SU-DHL-6 (cell line): ENCODE measurements at regions not wholly inside any gene's neighbourhood (a gene's known extent, or its start where the extent isn't known, plus 50 kb on each side); places are given as distances from the start of the nearest gene placed in this dataset.

Source experiments
- H2AFZ ChIP-seq: fragments of 200-600 bp; sonication (generic); 2 replicates; pipeline ENCODE4 v1.6.1; 2014; ENCODE audit warnings: low read depth, mild to moderate bottlenecking, moderate library complexity, mixed read lengths, antibody characterized with exemption, low read length; ENCODE audit not compliant: severe bottlenecking
- H3F3A ChIP-seq: fragments of 200-600 bp; shearing (Covaris generic); 2 replicates; pipeline ENCODE4 v1.6.0; 2016; ENCODE audit warnings: antibody characterized with exemption, mild to moderate bottlenecking; ENCODE audit not compliant: insufficient read depth
- H3K27ac ChIP-seq: fragments of 200-600 bp; sonication (generic); 2 replicates; pipeline ENCODE4 v1.5.1; 2016; ENCODE audit warnings: low read depth, mild to moderate bottlenecking, low read length, moderate library complexity, mixed read lengths
- H3K27me3 ChIP-seq: fragments of 200-600 bp; sonication (generic), shearing (Covaris generic); 2 replicates; pipeline ENCODE4 v1.6.0; 2014; ENCODE audit warnings: mild to moderate bottlenecking, low read length
- H3K36me3 ChIP-seq: fragments of 200-600 bp; sonication (generic); 2 replicates; pipeline ENCODE4 v1.6.1; 2014; ENCODE audit warnings: mild to moderate bottlenecking, low read length, mixed read lengths
- H3K4me2 ChIP-seq: fragments of 300-600, 200-600 bp; shearing (Covaris generic), sonication (generic); 2 replicates; pipeline ENCODE4 v1.6.0; 2014; ENCODE audit warnings: low read length, low read depth, mild to moderate bottlenecking; ENCODE audit not compliant: poor library complexity, severe bottlenecking
- H3K4me3 ChIP-seq: fragments of 200-600 bp; sonication (generic); 2 replicates; pipeline ENCODE4 v1.5.1; 2014; ENCODE audit warnings: antibody characterized with exemption, low read length, mild to moderate bottlenecking, mixed read lengths; ENCODE audit not compliant: insufficient read depth, poor library complexity, severe bottlenecking
- H3K79me2 ChIP-seq: fragments of 200-600 bp; sonication (generic); 2 replicates; pipeline ENCODE4 v1.6.1; 2014; ENCODE audit warnings: mild to moderate bottlenecking, low read length, moderate library complexity; ENCODE audit not compliant: insufficient read depth
- H3K9ac ChIP-seq: fragments of 200-600 bp; sonication (generic); 2 replicates; pipeline ENCODE4 v1.7.0; 2014; ENCODE audit warnings: mild to moderate bottlenecking, low read length
- H3K9me2 ChIP-seq: fragments of 200-600 bp; sonication (generic); replicated peaks from 2 replicates; pipeline ENCODE4 v1.6.1; 2014; ENCODE audit warnings: low read length; ENCODE audit not compliant: insufficient read depth
- H3K9me3 ChIP-seq: fragments of 200-600 bp; sonication (generic); 2 replicates; pipeline ENCODE4 v1.6.1; 2014; ENCODE audit warnings: low read length, mixed read lengths; ENCODE audit not compliant: insufficient read depth
- H4K20me1 ChIP-seq: fragments of 200-600 bp; sonication (generic); 2 replicates; pipeline ENCODE4 v1.6.1; 2014; ENCODE audit warnings: low read depth, mild to moderate bottlenecking, antibody characterized with exemption, low read length, moderate library complexity, mixed read lengths
- EZH2phosphoT487 ChIP-seq: fragments of 200-600 bp; sonication (generic), shearing (Covaris generic); conservative IDR thresholded peaks from 2 replicates; pipeline ENCODE4 v1.6.1; 2018; ENCODE audit warnings: mild to moderate bottlenecking, antibody characterized with exemption, low read length, moderate library complexity, mixed read lengths
- TF ChIP-seq, protein P1 (sequence below): fragments of 200-600 bp; sonication (generic); IDR thresholded peaks from one replicate; pipeline ENCODE4 v1.5.1; 2017; ENCODE audit warnings: antibody characterized with exemption, mild to moderate bottlenecking, low read length, moderate library complexity; ENCODE audit not compliant: insufficient read depth, poor library complexity, severe bottlenecking

- no peak overlapping the region for H3K4me2 ChIP-seq
- 0 out of 2 replicates have a peak, but pooled peaks cover 6% of the 10 kb centered on the region for H3K27me3 ChIP-seq
- no peaks in the 10 kb centered on the region for H3F3A ChIP-seq
- no peaks in the 10 kb centered on the region for H4K20me1 ChIP-seq
- no peaks in the 10 kb centered on the region for H3K79me2 ChIP-seq
- no peak for TF ChIP-seq EZH2phosphoT487
- TF ChIP-seq, protein P1, sequence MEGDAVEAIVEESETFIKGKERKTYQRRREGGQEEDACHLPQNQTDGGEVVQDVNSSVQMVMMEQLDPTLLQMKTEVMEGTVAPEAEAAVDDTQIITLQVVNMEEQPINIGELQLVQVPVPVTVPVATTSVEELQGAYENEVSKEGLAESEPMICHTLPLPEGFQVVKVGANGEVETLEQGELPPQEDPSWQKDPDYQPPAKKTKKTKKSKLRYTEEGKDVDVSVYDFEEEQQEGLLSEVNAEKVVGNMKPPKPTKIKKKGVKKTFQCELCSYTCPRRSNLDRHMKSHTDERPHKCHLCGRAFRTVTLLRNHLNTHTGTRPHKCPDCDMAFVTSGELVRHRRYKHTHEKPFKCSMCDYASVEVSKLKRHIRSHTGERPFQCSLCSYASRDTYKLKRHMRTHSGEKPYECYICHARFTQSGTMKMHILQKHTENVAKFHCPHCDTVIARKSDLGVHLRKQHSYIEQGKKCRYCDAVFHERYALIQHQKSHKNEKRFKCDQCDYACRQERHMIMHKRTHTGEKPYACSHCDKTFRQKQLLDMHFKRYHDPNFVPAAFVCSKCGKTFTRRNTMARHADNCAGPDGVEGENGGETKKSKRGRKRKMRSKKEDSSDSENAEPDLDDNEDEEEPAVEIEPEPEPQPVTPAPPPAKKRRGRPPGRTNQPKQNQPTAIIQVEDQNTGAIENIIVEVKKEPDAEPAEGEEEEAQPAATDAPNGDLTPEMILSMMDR, result no peak
- no peaks in the 10 kb centered on the region for H3K9me2 ChIP-seq
- H3K27ac ChIP-seq, result no peak overlapping the region
- no peak overlapping the region for H3K9ac ChIP-seq
- no peaks in the 10 kb centered on the region for H3K9me3 ChIP-seq
- no peak overlapping the region for H2AFZ ChIP-seq
- no peaks in the 10 kb centered on the region for H3K36me3 ChIP-seq
- H3K4me3 ChIP-seq, result no peak overlapping the region
Measured at GRCh38 chr20:57025261-57025660, 241.2 kb downstream of the BMP7 start.

- H4K20me1 ChIP-seq, result no peaks in the 10 kb centered on the region
- H3K27me3 ChIP-seq, result 0 out of 2 replicates have a peak, but pooled peaks cover 6% of the 10 kb centered on the region
- H3K9me2 ChIP-seq, result no peaks in the 10 kb centered on the region
- no peaks in the 10 kb centered on the region for H3K36me3 ChIP-seq
- H3K4me2 ChIP-seq, result no peak overlapping the region
- no peak overlapping the region for H3K9ac ChIP-seq
- H3K27ac ChIP-seq, result no peak overlapping the region
- no peaks in the 10 kb centered on the region for H3K79me2 ChIP-seq
- no peaks in the 10 kb centered on the region for H3F3A ChIP-seq
- no peak overlapping the region for H3K4me3 ChIP-seq
- no peaks in the 10 kb centered on the region for H3K9me3 ChIP-seq
- no peak overlapping the region for H2AFZ ChIP-seq
- TF ChIP-seq, protein P1, result no peak
- TF ChIP-seq EZH2phosphoT487, result no peak
Measured at GRCh38 chr20:57025666-57026224, 240.7 kb downstream of the BMP7 start.

DNA sequence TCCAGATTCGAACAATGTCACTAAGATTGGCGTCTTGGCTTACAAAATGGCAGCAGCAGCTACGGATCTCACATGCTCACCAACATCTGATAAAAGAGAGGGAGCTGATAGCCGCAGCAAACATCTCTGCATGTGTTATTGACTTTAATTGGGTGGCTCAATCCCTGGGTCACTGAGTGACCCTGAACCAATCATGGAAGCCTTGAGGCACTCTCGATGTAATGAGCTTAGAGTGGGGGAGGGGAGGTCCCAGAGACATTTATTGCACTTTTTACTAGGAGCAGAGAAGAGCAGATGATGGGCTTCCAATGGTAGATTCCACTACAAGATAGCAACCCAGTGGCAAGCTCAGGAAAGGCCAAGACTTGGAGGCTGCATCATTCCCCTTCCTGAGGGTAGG lies 238.7 kb downstream of the BMP7 start:
- Histone ChIP-seq H4K20me1 (no peaks in the 10 kb centered on the region), H2AFZ (no peak overlapping the region), H3K36me3 (no peaks in the 10 kb centered on the region), H3K9me3 (no peaks in the 10 kb centered on the region), H3K27ac (no peak overlapping the region), H3K9me2 (no peaks in the 10 kb centered on the region), H3F3A (no peaks in the 10 kb centered on the region), H3K4me3 (no peak overlapping the region), H3K9ac (no peak overlapping the region), H3K27me3 (0 out of 2 replicates have a peak, but pooled peaks cover 3% of the 10 kb centered on the region), H3K4me2 (no peak overlapping the region), H3K79me2 (no peaks in the 10 kb centered on the region)
- no peak for TF ChIP-seq EZH2phosphoT487
- TF ChIP-seq, protein P1, result no peak
